ENCODE measurements at regions not wholly inside any gene's neighbourhood (a gene's known extent, or its start where the extent isn't known, plus 50 kb on each side); places are given as distances from the start of the nearest gene placed in this dataset.
A peak's percentile ranks its signal among the peaks of the same experiment; 100 is the strongest.

DNA sequence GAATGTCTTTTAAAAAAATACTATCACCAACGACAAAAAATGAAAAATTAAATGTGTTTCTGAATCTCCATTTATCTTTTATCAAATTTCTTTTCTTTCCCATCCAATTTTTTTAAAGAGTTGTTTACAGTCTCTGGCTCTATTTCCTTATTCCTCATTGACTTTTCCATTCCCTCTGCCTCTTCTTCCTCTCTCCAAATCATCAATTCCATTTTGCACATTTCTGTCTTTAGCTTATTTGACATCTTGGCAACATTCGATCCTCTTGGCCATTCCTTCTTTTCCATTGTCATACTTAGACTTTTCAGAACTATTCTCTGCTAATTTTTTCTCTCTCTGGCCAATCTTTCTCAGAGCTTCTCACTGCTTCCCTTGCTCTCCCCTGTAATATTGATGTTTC lies 497.6 kb downstream of the PLPP3 start:
- Mint-ChIP-seq H3K4me1 (no peaks in the 10 kb centered on the region), H3K36me3 (ENCODE audit: low read depth) (no peaks in the 10 kb centered on the region), H3K4me3 (no peak overlapping the region), H3K27me3 (ENCODE audit: low read depth, poor library complexity) (peaks cover 3% of the 10 kb centered on the region), H3K27ac (no peak overlapping the region), H3K9me3 (peaks cover 5% of the 10 kb centered on the region)
- TF ChIP-seq CTCF (IDR thresholded peaks at IDR 0.05) = no peak
- no peak for DNase-seq

DNA sequence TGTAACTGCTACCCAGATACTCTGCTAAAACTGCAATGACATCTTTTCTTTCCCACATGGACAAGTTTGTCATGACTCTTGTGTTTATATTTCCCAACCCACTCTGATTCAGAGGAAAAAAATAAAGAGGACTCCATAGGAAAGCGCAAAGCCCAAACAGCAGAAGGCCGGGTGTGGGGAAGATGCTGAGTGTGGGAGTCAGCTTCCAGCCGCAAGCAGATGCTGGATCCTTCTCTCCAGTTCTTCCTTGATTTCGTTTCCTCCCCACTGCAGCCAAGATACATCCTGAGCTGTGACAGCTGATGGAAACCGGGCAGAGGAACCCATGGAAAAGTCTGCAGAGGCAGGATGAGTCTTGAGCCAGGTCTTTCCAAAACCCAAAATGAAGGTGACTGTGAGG lies 498.2 kb downstream of the PLPP3 start:
- DNase-seq = no peak
- Mint-ChIP-seq H3K36me3 (ENCODE audit: low read depth) (no peaks in the 10 kb centered on the region), H3K27me3 (ENCODE audit: low read depth, poor library complexity) (peaks cover 3% of the 10 kb centered on the region), H3K27ac (no peak overlapping the region), H3K4me3 (no peak overlapping the region), H3K9me3 (peaks cover 9% of the 10 kb centered on the region), H3K4me1 (no peaks in the 10 kb centered on the region)
- no peak for TF ChIP-seq CTCF (IDR thresholded peaks at IDR 0.05)

GRCh38 chr1:56080123-56080522 lies 499.2 kb downstream of the PLPP3 start:
- H3K27ac Mint-ChIP-seq = no peak overlapping the region
- peaks cover 18% of the 10 kb centered on the region for H3K9me3 Mint-ChIP-seq
- TF ChIP-seq CTCF (IDR thresholded peaks at IDR 0.05) = no peak
- H3K36me3 Mint-ChIP-seq (ENCODE audit: low read depth) = no peaks in the 10 kb centered on the region
- no peaks in the 10 kb centered on the region for H3K4me1 Mint-ChIP-seq
- no peak for DNase-seq
- peaks cover 3% of the 10 kb centered on the region for H3K27me3 Mint-ChIP-seq (ENCODE audit: low read depth, poor library complexity)
- H3K4me3 Mint-ChIP-seq = no peak overlapping the region

DNA sequence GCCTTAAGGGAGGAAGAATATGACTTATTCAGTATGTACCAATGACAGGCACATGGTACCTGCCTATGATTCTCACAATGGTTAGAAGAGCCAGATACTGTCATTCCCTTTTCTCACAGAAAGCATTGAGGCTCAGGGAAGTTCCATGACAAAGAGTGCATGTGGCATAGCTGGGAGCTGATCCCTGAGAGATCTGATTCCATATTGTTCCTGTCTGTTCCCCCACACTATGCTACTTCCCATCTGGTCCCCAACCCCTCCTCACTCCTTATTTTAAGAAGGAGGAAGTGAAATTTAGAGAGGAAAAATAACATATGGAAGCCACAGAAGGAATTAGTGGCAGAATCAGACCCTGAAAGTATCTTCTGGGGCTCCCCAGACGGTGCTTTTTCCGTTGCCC lies 500.0 kb downstream of the PLPP3 start:
- no peak for DNase-seq
- no peak for TF ChIP-seq CTCF (IDR thresholded peaks at IDR 0.05)
- H3K4me1 Mint-ChIP-seq = no peaks in the 10 kb centered on the region
- H3K27ac Mint-ChIP-seq = no peak overlapping the region
- no peaks in the 10 kb centered on the region for H3K36me3 Mint-ChIP-seq (ENCODE audit: low read depth)
- peaks cover 20% of the 10 kb centered on the region for H3K9me3 Mint-ChIP-seq
- H3K4me3 Mint-ChIP-seq = no peak overlapping the region
- H3K27me3 Mint-ChIP-seq (ENCODE audit: low read depth, poor library complexity) = peaks cover 3% of the 10 kb centered on the region

DNA sequence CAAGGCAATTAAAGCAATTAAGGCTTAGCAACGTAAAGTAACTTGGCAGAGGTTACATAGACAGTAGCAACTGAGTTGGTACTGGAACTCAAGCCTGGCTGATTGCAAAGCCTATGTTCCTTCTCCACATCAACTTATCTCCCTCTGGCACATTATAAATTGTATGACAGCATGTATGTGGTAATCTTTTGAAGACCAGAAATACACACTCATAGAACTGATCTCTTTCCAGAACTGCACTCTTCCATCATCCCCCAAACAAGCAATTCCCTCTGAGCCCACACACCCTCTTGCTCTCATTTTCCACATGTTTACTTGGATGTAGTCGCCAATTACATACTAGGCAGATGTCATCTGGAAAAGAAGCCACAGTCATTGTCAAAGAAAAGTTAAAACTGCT lies 502.2 kb downstream of the PLPP3 start:
- H3K36me3 Mint-ChIP-seq (ENCODE audit: low read depth) = no peaks in the 10 kb centered on the region
- TF ChIP-seq CTCF (IDR thresholded peaks at IDR 0.05) = no peak
- no peaks in the 10 kb centered on the region for H3K4me1 Mint-ChIP-seq
- peaks cover 20% of the 10 kb centered on the region for H3K9me3 Mint-ChIP-seq
- H3K4me3 Mint-ChIP-seq = no peak overlapping the region
- no peak for DNase-seq
- H3K27ac Mint-ChIP-seq = no peak overlapping the region
- H3K27me3 Mint-ChIP-seq (ENCODE audit: low read depth, poor library complexity) = no peaks in the 10 kb centered on the region

- Mint-ChIP-seq H3K36me3 (ENCODE audit: low read depth) (no peaks in the 10 kb centered on the region), H3K4me3 (no peak overlapping the region), H3K27ac (peak overlapping the region; percentile 58), H3K9me3 (peaks cover 20% of the 10 kb centered on the region), H3K4me1 (no peaks in the 10 kb centered on the region), H3K27me3 (ENCODE audit: low read depth, poor library complexity) (no peaks in the 10 kb centered on the region)
- TF ChIP-seq CTCF (IDR thresholded peaks at IDR 0.05) = no peak
- DNase-seq = no peak
Measured at GRCh38 chr1:56074007-56074651, 505.2 kb downstream of the PLPP3 start.

Measured in nephron progenitor cell (in vitro differentiated cells).